Natural killer cell (primary cell): ENCODE measurements at regions not wholly inside any gene's neighbourhood (a gene's known extent, or its start where the extent isn't known, plus 50 kb on each side); places are given as distances from the start of the nearest gene placed in this dataset.

Source experiments
- ATAC-seq, 3 donors: fragments of 150-1000 bp in 2 of 3; fragments of 200-7000 bp in 1 of 3; cut with Tn5 transposase; 1 replicate in 1 of 3; 2 replicates in 2 of 3; pipeline ENCODE4 v1.10.0; 2021; ENCODE audit warnings: mild to moderate bottlenecking in 2 of 3, moderate library complexity in 2 of 3
- DNase-seq, 2 donors: peaks; one replicate each; pipeline versions ENCODE4 v3.0.0 to v3.0.0-alpha.2; 2013 to 2021; ENCODE audit warnings: mixed read lengths in 1 of 2
- H3K27ac ChIP-seq: one replicate; pipeline ENCODE4 v1.5.1; 2013; ENCODE audit warnings: mild to moderate bottlenecking, low read length
- H3K27me3 ChIP-seq: one replicate; pipeline ENCODE4 v1.6.1; 2013; ENCODE audit warnings: low read length; ENCODE audit not compliant: control insufficient read depth, insufficient read depth
- H3K36me3 ChIP-seq: one replicate; pipeline ENCODE4 v1.6.1; 2013; ENCODE audit warnings: low read length; ENCODE audit not compliant: control insufficient read depth, insufficient read depth
- H3K4me1 ChIP-seq: one replicate; pipeline ENCODE4 v1.6.1; 2013; ENCODE audit warnings: low read length; ENCODE audit not compliant: control insufficient read depth, insufficient read depth
- H3K4me3 ChIP-seq: one replicate; pipeline ENCODE4 v1.5.1; 2013; ENCODE audit warnings: low read length
- H3K9me3 ChIP-seq: one replicate; pipeline ENCODE4 v1.6.1; 2013; ENCODE audit warnings: low read length; ENCODE audit not compliant: control insufficient read depth, insufficient read depth
- H3K27ac Mint-ChIP-seq, 2 donors: one replicate each; pipeline ENCODE4 v1.8.0; 2022; ENCODE audit warnings: mild to moderate bottlenecking in 2 of 2, mixed read lengths in 2 of 2, moderate library complexity in 1 of 2
- H3K27me3 Mint-ChIP-seq, 2 donors: one replicate each; pipeline ENCODE4 v1.8.0; 2022; ENCODE audit warnings: low read depth in 2 of 2, mixed read lengths in 2 of 2
- H3K36me3 Mint-ChIP-seq: one replicate; pipeline ENCODE4 v1.8.0; 2022; ENCODE audit warnings: mixed read lengths
- H3K4me1 Mint-ChIP-seq, 2 donors: one replicate each; pipeline ENCODE4 v1.8.0; 2022; ENCODE audit warnings: mixed read lengths in 2 of 2
- H3K4me3 Mint-ChIP-seq: one replicate; pipeline ENCODE4 v1.8.0; 2022; ENCODE audit warnings: mild to moderate bottlenecking, moderate library complexity, mixed read lengths
- H3K9me3 Mint-ChIP-seq, 2 donors: one replicate each; pipeline ENCODE4 v1.8.0; 2022; ENCODE audit warnings: mixed read lengths in 2 of 2
- CTCF ChIP-seq: fragments of 200-600 bp; IDR thresholded peaks from one replicate; pipeline ENCODE4 v1.8.0; 2022; ENCODE audit warnings: antibody characterized with exemption
- WGBS: methylation state at CpG from one replicate; pipeline ENCODE4 v1.1.7; 2013; ENCODE audit warnings: missing lambda C conversion rate; ENCODE audit not compliant: insufficient coverage; 5-methylcytosine and 5-hydroxymethylcytosine counted together
- intact Hi-C: fragments of 100-400 bp; cut with micrococcal nuclease; formaldehyde crosslinking; loops from one replicate; pipeline ENCODE4 v1.14.2; 2022

GRCh38 chr15:94069844-94070243, 161.5 kb upstream of the MCTP2 start:
- Mint-ChIP-seq H3K4me1 (peaks cover 0 to 5% of the 10 kb centered on the region in 2 donors), H3K9me3 (no peaks in the 10 kb centered on the region), H3K4me3 (no peak overlapping the region), H3K27me3 (peaks cover 13 to 30% of the 10 kb centered on the region in 2 donors), H3K27ac (no peak overlapping the region), H3K36me3 (no peaks in the 10 kb centered on the region)
- Histone ChIP-seq H3K4me3 (no peak overlapping the region), H3K27me3 (no peaks in the 10 kb centered on the region), H3K27ac (no peak overlapping the region), H3K36me3 (no peaks in the 10 kb centered on the region), H3K4me1 (no peaks in the 10 kb centered on the region), H3K9me3 (no peaks in the 10 kb centered on the region)
- ATAC-seq: no peak
- WGBS: 90% methylated on average over 9 of the region's 9 CpGs
- TF ChIP-seq CTCF: no peak
- intact Hi-C loops: no loop called here
- DNase-seq: no peak

GRCh38 chr15:94066811-94067210, 164.6 kb upstream of the MCTP2 start:
- 88% methylated on average over 3 of the region's 3 CpGs for WGBS
- Mint-ChIP-seq H3K36me3 (no peaks in the 10 kb centered on the region), H3K4me3 (no peak overlapping the region), H3K4me1 (peaks cover 0 to 5% of the 10 kb centered on the region in 2 donors), H3K9me3 (no peaks in the 10 kb centered on the region), H3K27me3 (peaks cover 14 to 49% of the 10 kb centered on the region in 2 donors), H3K27ac (no peak overlapping the region)
- Histone ChIP-seq H3K4me3 (no peak overlapping the region), H3K4me1 (no peaks in the 10 kb centered on the region), H3K27ac (no peak overlapping the region), H3K36me3 (no peaks in the 10 kb centered on the region), H3K27me3 (no peaks in the 10 kb centered on the region), H3K9me3 (no peaks in the 10 kb centered on the region)
- intact Hi-C loops: no loop called here
- TF ChIP-seq CTCF: no peak
- ATAC-seq: no peak
- DNase-seq: no peak

- intact Hi-C loops: no loop called here
- Mint-ChIP-seq H3K4me1 (peaks cover 0 to 5% of the 10 kb centered on the region in 2 donors), H3K27me3 (peaks cover 15 to 57% of the 10 kb centered on the region in 2 donors), H3K27ac (no peak overlapping the region), H3K4me3 (no peak overlapping the region), H3K9me3 (no peaks in the 10 kb centered on the region), H3K36me3 (no peaks in the 10 kb centered on the region)
- Histone ChIP-seq H3K9me3 (no peaks in the 10 kb centered on the region), H3K27ac (no peak overlapping the region), H3K4me3 (no peak overlapping the region), H3K36me3 (no peaks in the 10 kb centered on the region), H3K27me3 (no peaks in the 10 kb centered on the region), H3K4me1 (no peaks in the 10 kb centered on the region)
- WGBS: 83% methylated on average over 2 of the region's 3 CpGs
- TF ChIP-seq CTCF: no peak
- no peak for ATAC-seq
- DNase-seq: no peak
Observed at GRCh38 chr15:94066046-94066445, 165.3 kb upstream of the MCTP2 start.

- no peak for ATAC-seq
- no peaks in the 10 kb centered on the region for H3K9me3 Mint-ChIP-seq
Observed at GRCh38 chr15:94064676-94065313, 166.6 kb upstream of the MCTP2 start.

More at GRCh38 chr15:94064676-94065313, 166.6 kb upstream of the MCTP2 start:
- no peaks in the 10 kb centered on the region for H3K4me1 Mint-ChIP-seq
- DNase-seq: no peak
- Histone ChIP-seq H3K27me3 (no peaks in the 10 kb centered on the region), H3K4me1 (no peaks in the 10 kb centered on the region), H3K4me3 (no peak overlapping the region), H3K36me3 (no peaks in the 10 kb centered on the region), H3K27ac (no peak overlapping the region), H3K9me3 (no peaks in the 10 kb centered on the region)
- 100% methylated on average over 2 of the region's 2 CpGs for WGBS
- no peak overlapping the region for H3K4me3 Mint-ChIP-seq
- no peaks in the 10 kb centered on the region for H3K36me3 Mint-ChIP-seq
- H3K27ac Mint-ChIP-seq: no peak overlapping the region
- no peak for TF ChIP-seq CTCF
- intact Hi-C loops: no loop called here
- H3K27me3 Mint-ChIP-seq: peaks cover 10 to 47% of the 10 kb centered on the region in 2 donors
